ENCODE measurements at regions not wholly inside any gene's neighbourhood (a gene's known extent, or its start where the extent isn't known, plus 50 kb on each side); places are given as distances from the start of the nearest gene placed in this dataset.
"Not testable (repeated sequence)": the region's sequence is repeated elsewhere in the genome, so short reads cannot be mapped to it uniquely, and the experiment has no call there.

DNA sequence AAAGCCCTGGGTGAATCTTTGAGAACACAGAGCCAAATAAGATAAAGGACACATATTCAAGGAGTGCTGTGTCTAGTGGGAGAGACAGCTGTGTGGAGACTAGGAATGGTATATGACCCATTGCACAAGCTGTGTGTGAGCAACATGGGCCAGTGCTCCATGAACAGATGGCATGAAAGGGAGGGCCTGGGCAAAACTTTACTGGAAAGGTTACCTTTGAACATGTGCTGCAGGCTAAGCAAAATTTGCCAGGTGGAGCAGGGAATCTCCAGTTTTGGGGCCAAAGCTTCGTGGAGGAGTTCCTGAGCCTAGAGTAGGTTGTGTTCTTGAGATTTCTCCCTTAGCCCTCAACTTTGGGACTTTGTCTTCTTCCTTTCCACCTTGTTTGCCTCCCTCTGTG is 446.1 kb upstream of the PROX1 start:
- Histone ChIP-seq H3K27me3 (no peaks in the 10 kb centered on the region), H3K9me3 (ENCODE audit: low read depth) (no peaks in the 10 kb centered on the region), H3K36me3 (no peaks in the 10 kb centered on the region), H3K4me1 (no peaks in the 10 kb centered on the region), H2AFZ (replicated peaks) (no peak overlapping the region), H4K20me1 (ENCODE audit: low read depth) (no peaks in the 10 kb centered on the region), H3K27ac (no peak overlapping the region), H3K4me2 (no peak overlapping the region), H3K79me2 (ENCODE audit: low read depth) (no peaks in the 10 kb centered on the region), H3K4me3 (no peak overlapping the region), H3K9ac (no peak overlapping the region), H3F3A (ENCODE audit: low read depth) (no peaks in the 10 kb centered on the region)
- TF ChIP-seq EZH2phosphoT487 (IDR thresholded peaks at IDR 0.05) (no peak), EZH2 (IDR thresholded peaks at IDR 0.05) (no peak)
- TF ChIP-seq, protein P1, sequence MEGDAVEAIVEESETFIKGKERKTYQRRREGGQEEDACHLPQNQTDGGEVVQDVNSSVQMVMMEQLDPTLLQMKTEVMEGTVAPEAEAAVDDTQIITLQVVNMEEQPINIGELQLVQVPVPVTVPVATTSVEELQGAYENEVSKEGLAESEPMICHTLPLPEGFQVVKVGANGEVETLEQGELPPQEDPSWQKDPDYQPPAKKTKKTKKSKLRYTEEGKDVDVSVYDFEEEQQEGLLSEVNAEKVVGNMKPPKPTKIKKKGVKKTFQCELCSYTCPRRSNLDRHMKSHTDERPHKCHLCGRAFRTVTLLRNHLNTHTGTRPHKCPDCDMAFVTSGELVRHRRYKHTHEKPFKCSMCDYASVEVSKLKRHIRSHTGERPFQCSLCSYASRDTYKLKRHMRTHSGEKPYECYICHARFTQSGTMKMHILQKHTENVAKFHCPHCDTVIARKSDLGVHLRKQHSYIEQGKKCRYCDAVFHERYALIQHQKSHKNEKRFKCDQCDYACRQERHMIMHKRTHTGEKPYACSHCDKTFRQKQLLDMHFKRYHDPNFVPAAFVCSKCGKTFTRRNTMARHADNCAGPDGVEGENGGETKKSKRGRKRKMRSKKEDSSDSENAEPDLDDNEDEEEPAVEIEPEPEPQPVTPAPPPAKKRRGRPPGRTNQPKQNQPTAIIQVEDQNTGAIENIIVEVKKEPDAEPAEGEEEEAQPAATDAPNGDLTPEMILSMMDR (IDR thresholded peaks at IDR 0.05): no peak
- no peak for DNase-seq (ENCODE audit: low spot score)
- H3K4me1 Mint-ChIP-seq: no peaks in the 10 kb centered on the region
- no peak overlapping the region for H3K4me3 Mint-ChIP-seq
- no peaks in the 10 kb centered on the region for H3K36me3 Mint-ChIP-seq
- H3K27me3 Mint-ChIP-seq (ENCODE audit: insufficient read depth, low read depth): no peaks in the 10 kb centered on the region
- H3K9me3 Mint-ChIP-seq: no peaks in the 10 kb centered on the region
- no peak overlapping the region for H3K27ac Mint-ChIP-seq

GRCh38 chr1:213545181-213545580 is 442.6 kb upstream of the PROX1 start:
- not testable (repeated sequence) for H3K27ac Mint-ChIP-seq; H3F3A ChIP-seq (ENCODE audit: low read depth); H3K4me3 ChIP-seq; H3K27ac ChIP-seq; H3K27me3 ChIP-seq; H3K4me2 ChIP-seq; H3K27me3 Mint-ChIP-seq (ENCODE audit: insufficient read depth, low read depth); H3K36me3 Mint-ChIP-seq; H3K9me3 Mint-ChIP-seq; DNase-seq (ENCODE audit: low spot score); H3K9me3 ChIP-seq (ENCODE audit: low read depth); H3K79me2 ChIP-seq (ENCODE audit: low read depth); H3K4me3 Mint-ChIP-seq; H3K4me1 ChIP-seq; H4K20me1 ChIP-seq (ENCODE audit: low read depth); H3K4me1 Mint-ChIP-seq; H3K9ac ChIP-seq; H3K36me3 ChIP-seq; H2AFZ ChIP-seq (replicated peaks)

- Histone ChIP-seq H2AFZ (replicated peaks) (no peak overlapping the region), H3K4me2 (no peak overlapping the region), H3K4me3 (no peak overlapping the region), H3K36me3 (no peaks in the 10 kb centered on the region), H3K9me3 (ENCODE audit: low read depth) (no peaks in the 10 kb centered on the region), H4K20me1 (ENCODE audit: low read depth) (no peaks in the 10 kb centered on the region), H3K79me2 (ENCODE audit: low read depth) (no peaks in the 10 kb centered on the region), H3K9ac (no peak overlapping the region), H3K4me1 (no peaks in the 10 kb centered on the region), H3K27ac (no peak overlapping the region), H3K27me3 (no peaks in the 10 kb centered on the region), H3F3A (ENCODE audit: low read depth) (no peaks in the 10 kb centered on the region)
- no peak overlapping the region for H3K4me3 Mint-ChIP-seq
- H3K9me3 Mint-ChIP-seq: no peaks in the 10 kb centered on the region
- no peaks in the 10 kb centered on the region for H3K4me1 Mint-ChIP-seq
- H3K36me3 Mint-ChIP-seq: no peaks in the 10 kb centered on the region
- no peak for TF ChIP-seq EZH2phosphoT487 (IDR thresholded peaks at IDR 0.05)
- no peak for TF ChIP-seq EZH2 (IDR thresholded peaks at IDR 0.05)
- TF ChIP-seq, protein P1 (IDR thresholded peaks at IDR 0.05): no peak
- peaks cover 3% of the 10 kb centered on the region for H3K27me3 Mint-ChIP-seq (ENCODE audit: insufficient read depth, low read depth)
- no peak overlapping the region for H3K27ac Mint-ChIP-seq
- DNase-seq (ENCODE audit: low spot score): no peak
These were observed 437.8 kb upstream of the PROX1 start for GRCh38 chr1:213549982-213550381.

- no peak overlapping the region for H3K4me3 Mint-ChIP-seq
- H3K79me2 ChIP-seq (ENCODE audit: low read depth): no peaks in the 10 kb centered on the region
- H3K27me3 ChIP-seq: no peaks in the 10 kb centered on the region
- TF ChIP-seq, protein P1 (IDR thresholded peaks at IDR 0.05): no peak
- TF ChIP-seq EZH2phosphoT487 (IDR thresholded peaks at IDR 0.05): no peak
- H3K9me3 Mint-ChIP-seq: no peaks in the 10 kb centered on the region
- no peak for DNase-seq (ENCODE audit: low spot score)
- H3K4me1 ChIP-seq: no peaks in the 10 kb centered on the region
- H3K27me3 Mint-ChIP-seq (ENCODE audit: insufficient read depth, low read depth): peaks cover 3% of the 10 kb centered on the region
- H3K9ac ChIP-seq: no peak overlapping the region
- H3K27ac ChIP-seq: no peak overlapping the region
- no peaks in the 10 kb centered on the region for H3K4me1 Mint-ChIP-seq
- H3K4me2 ChIP-seq: no peak overlapping the region
- H3K4me3 ChIP-seq: no peak overlapping the region
- H3K9me3 ChIP-seq (ENCODE audit: low read depth): no peaks in the 10 kb centered on the region
- H3K36me3 ChIP-seq: no peaks in the 10 kb centered on the region
- H3F3A ChIP-seq (ENCODE audit: low read depth): no peaks in the 10 kb centered on the region
- no peak overlapping the region for H3K27ac Mint-ChIP-seq
- H4K20me1 ChIP-seq (ENCODE audit: low read depth): no peaks in the 10 kb centered on the region
- H2AFZ ChIP-seq (replicated peaks): no peak overlapping the region
- no peaks in the 10 kb centered on the region for H3K36me3 Mint-ChIP-seq
These were observed 437.0 kb upstream of the PROX1 start for GRCh38 chr1:213550804-213551203.

All from neural progenitor cell (in vitro differentiated cells).